M059J (cell line): ENCODE measurements at regions not wholly inside any gene's neighbourhood (a gene's known extent, or its start where the extent isn't known, plus 50 kb on each side); places are given as distances from the start of the nearest gene placed in this dataset.

ENCODE experiments used
- DNase-seq: peaks from one replicate; pipeline ENCODE4 v3.0.0-alpha.2; 2012; ENCODE audit warnings: low read depth

- DNase-seq, result no peak
Observed at GRCh38 chrX:20477219-20477618, 210.5 kb upstream of the RPS6KA3 start.

DNA sequence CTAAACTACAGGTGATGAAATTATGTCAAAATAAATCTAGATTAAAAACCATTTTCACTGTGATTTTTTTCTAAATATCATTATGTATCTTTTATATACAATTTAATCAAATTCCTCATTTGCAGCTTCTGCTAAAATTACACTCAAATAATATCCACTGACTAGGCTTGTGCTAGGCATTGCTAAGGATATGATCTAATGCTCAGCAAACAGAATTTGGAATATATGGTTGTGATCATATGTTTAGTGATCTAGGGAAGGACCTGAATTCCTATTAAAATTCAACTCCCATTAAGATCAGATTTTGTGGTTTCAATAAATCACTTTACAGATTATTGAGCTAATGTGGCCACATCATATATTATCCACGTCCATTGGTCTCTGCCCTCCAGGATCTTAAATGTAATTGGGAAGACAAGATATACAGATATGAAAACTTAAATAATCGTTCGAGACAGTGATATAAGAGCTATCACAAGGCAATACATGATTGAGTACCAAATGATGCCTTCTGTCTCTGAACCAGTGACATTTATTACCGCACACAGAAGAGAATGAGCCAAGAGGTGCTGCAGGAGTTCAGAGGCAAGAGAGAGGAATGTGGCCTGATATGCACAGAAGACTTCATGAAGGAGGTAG is 206.0 kb upstream of the RPS6KA3 start:
- DNase-seq, result no peak

DNA sequence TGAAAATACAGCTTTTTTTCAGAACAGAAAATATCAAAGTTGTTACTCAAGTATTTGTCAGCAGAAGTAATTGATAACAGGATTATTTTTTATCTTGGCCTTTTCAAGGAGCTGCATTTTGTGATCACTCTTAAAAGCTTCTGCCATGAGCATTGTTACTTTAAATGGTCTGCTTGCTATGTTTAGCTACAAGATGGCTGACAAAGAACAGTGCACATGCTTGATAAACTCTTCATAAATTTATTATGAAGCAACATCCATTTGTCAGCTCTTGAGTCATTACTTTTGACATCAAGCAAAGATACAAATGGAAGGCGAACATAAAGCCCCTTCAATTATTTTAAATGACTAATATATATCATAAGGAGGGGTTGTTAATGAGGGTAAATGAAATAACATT is 205.4 kb upstream of the RPS6KA3 start:
- DNase-seq, result no peak

DNA sequence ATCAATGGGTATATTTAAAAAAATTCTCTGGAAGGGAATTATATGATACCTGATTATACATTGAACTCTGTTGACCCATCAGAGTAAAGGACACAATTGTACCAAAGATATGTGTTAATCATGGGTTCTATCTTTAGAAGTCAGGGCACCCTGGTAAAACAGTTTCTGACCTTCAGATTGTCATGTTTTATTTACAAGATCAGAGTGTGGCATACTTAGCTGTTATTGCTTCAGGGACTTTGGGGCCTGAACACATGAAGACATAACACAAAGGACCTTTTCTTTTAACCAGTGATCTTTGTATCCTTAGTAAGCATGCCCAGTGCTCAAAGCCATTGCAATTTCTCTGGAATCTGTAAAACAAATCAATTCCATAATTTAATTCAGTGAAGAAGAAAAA is 204.8 kb upstream of the RPS6KA3 start:
- no peak for DNase-seq

GRCh38 chrX:20463296-20464075 is 196.8 kb upstream of the RPS6KA3 start:
- DNase-seq, result peak; percentile 7

DNA sequence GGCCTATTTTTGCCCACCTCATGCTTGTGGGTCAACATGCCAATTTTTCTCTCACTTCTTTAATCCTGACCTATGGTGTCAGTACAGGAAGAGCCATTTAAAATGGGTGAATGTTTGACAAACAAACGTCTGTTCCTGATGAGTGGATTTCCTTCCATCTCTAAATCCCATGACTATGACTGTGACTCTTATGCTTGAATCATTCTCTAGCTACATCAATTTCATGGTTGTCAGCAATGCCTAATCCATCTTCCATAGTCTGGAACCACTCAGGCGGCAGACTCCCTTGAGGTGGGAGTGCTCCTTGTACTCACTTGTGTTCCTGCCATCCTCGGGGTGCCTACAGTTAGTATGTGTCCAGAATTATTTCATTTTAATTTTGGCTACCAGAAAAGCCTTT is 194.9 kb upstream of the RPS6KA3 start:
- DNase-seq, result peak; percentile 81

- DNase-seq, result no peak
Observed at GRCh38 chrX:20461002-20461401, 194.3 kb upstream of the RPS6KA3 start.

DNA sequence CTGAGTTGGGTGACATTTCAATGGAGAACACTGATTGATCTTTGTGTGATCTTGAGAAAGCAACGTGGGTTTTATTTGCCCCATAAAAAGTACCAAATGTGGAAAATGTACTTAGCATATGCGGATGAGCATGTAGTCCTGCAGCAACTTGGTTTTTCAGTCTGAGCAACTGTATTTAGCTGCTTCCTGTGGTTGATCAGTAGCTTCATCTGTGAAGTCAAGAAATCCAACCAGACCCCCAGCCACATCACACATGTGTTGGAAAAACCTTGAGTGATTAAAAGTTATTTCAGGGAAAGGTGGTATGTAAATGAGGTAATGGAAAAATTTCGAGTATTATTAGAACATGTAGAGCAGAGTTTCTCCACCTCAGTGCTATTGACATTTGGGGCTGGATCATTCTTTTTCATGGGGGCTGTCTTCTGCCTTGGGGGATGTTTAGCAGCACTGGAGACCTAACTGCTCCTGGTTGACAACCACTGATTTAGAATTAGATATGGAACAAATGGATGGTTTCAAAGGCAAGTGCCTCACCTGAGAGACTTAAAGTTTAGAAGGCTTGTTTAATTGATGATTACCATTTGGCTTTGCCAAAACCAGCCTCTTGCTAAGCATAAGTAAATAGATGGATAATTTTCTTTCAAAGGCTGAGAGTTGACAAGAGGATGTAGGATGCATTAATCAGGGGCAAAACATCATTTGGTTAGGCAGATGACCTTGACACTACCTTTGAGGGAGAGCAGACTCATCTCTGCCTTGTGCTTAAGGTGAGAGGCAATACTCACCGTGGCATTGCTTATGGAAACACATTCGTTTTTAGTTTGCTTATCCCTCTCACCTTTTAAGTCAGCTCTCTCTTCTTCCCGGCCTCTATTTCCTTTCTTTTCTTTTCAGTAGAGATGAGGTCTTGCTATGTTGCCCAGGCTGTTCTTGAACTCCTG is 193.0 kb upstream of the RPS6KA3 start:
- DNase-seq, result no peak

DNA sequence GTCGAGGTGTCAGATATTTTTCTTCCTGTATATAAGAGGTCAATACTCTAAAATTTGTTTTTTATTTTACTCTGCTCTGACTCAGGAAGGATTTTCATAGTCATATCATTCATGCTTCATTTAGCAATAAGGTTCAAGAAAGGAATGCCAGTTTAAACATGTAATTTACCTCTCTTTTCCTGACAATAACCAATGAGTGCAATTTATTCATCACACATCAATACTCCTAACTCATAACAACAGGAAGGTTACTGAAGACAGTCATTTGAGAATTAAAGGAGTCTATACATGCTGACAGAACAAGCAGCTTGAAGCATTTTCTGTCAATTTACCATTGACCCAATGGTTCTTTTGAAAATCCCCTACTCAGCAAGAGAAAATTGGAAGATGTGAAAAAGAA is 190.3 kb upstream of the RPS6KA3 start:
- DNase-seq, result no peak

- DNase-seq, result peak; percentile 80
Observed at GRCh38 chrX:20455001-20455400, 188.3 kb upstream of the RPS6KA3 start.

DNA sequence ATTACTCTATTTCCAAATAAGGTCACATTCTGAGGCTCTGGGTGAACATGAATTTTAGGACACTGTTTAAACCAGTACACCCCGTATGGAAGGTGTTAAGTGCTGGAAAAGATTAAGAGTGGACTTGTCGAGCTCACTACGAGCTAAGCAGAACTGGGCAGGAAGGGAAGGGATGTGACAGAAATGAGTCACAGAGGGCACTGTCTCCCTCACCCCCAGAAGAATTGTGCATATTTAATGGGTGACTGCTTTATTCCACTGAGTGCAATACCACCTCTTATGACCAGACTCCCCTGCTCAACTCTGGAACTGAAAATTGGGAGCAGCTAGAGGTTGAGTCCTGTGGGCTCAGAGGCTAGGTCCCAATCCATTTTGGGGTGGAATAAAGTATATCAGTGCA is 187.4 kb upstream of the RPS6KA3 start:
- peak; percentile 83 for DNase-seq

DNA sequence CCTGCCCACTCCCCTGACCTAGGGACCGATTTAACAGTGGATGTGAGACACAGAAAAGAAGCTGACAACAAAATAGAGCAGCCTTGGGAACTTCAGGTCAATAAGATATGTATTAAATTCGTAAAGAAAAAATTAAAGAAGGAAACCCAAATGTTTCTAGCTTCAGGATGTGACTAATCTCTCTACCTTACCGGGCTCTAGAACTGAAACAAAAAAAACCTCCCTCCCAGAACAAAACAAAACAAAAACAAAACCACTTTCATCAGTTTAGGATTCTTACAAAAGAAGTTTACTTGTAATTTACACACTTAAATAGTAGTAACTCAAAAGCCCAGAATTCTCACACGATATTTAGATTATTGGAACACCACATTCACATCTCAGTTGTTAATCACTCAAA is 185.8 kb upstream of the RPS6KA3 start:
- peak; percentile 31 for DNase-seq

DNA sequence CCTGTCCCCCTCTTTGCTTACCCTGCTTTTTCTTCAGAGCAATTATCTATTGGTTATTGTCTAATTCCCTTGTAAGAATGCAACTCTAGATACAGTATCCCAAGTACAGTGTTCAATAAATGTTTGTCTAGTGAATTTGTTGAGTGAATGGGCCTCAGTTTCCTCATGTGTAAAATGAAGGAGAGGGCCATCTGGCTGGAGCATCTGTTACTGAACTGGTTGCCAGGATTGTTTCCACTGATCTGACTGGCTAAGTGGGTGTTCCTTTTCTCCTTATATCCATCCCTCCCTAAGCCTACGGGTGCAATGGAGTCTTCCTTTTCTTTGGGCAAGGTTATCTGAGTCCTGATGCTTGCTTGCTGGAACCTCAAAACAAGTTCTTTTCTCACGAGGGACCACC is 185.2 kb upstream of the RPS6KA3 start:
- DNase-seq, result no peak

DNA sequence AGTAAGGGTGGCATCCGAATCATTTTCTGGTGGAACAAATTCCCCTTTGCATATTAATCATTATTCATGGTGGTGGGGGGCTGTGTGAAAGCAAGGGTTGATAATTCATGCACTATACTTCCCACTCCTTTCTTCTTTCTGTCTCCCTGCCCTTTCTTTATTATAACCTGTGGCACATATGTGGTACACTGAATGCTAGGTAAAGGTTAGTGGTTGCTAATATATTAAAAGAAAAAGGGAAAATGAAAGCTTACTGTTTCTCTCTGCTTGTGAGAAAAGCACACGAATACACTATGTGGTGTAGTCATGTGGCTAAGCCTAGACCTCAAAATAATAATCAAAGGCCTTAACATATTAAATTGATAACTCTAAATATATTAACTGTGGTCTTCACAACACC is 178.4 kb upstream of the RPS6KA3 start:
- no peak for DNase-seq

DNA sequence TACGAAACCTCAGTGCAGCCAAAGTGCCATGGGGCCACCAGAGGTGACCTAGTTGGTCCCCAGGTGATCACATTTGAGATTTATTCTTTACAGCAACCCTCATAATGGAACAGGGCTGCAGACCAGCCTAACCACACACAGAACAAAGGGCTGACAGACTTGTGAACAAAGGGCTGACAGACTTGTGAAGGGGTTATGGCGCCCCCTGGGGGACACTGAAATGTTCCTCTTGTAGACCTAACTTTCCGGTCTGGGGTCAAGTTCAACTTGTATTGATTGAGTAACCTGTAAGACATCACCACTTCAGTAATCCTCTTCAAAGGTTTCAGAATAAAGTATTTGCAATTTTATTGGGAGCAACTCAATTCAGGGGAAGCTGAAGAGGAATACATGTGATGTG is 175.9 kb upstream of the RPS6KA3 start:
- peak; percentile 71 for DNase-seq

GRCh38 chrX:20441123-20441522 is 174.4 kb upstream of the RPS6KA3 start:
- DNase-seq, result no peak

- DNase-seq, result peak; percentile 19
Observed at GRCh38 chrX:20438871-20439526, 172.3 kb upstream of the RPS6KA3 start.

- DNase-seq, result no peak
Observed at GRCh38 chrX:20437683-20438082, 171.0 kb upstream of the RPS6KA3 start.

DNA sequence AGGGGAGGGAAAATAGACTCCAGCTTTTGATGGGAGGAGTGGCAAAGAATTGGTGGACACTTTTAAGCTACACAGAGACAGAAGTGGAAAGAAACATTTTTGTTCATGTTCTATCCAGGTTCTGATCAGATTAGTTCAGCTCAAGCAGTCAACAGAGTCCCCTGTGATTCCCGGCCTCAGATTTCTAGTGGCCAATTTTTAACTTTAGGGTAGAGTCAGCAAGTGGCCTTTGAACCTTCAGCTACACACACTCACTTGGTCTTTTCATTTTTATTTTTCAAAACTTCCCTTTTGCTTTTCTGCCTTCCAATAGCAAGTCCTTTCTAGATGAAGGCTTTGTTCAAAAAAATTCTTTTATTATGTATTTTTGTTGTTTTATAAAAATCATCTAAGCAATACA is 169.2 kb upstream of the RPS6KA3 start:
- DNase-seq, result no peak

- DNase-seq, result no peak
Observed at GRCh38 chrX:20434986-20435385, 168.3 kb upstream of the RPS6KA3 start.

- DNase-seq, result peak; percentile 30
Observed at GRCh38 chrX:20433388-20433775, 166.7 kb upstream of the RPS6KA3 start.
